H1 (cell line): ENCODE measurements at regions not wholly inside any gene's neighbourhood (a gene's known extent, or its start where the extent isn't known, plus 50 kb on each side); places are given as distances from the start of the nearest gene placed in this dataset.

Source experiments
- CTCF ChIA-PET: fragments of 300-600 bp; sonication (Branson Sonifier 250); formaldehyde crosslinking; loops from one replicate; lab custom pipeline; 2021; ENCODE audit not compliant: partially characterized antibody; lab: Charles Lee
- POLR2A ChIA-PET: fragments of 300-600 bp; sonication (Branson Sonifier 250); formaldehyde crosslinking; loops from one replicate; lab custom pipeline; 2021; ENCODE audit warnings: inconsistent platforms; ENCODE audit not compliant: partially characterized antibody; lab: Charles Lee
- DNase-seq, 2 experiments: peaks; one replicate each; pipeline versions ENCODE4 v3.0.0 to v3.0.0-alpha.2; 2010 to 2022; ENCODE audit warnings: low spot score in 2 of 2, low read depth in 1 of 2, mixed read lengths in 1 of 2
- FAIRE-seq: peaks from 2 replicates; lab custom pipeline; 2011; peaks lifted over from hg19 to GRCh38; lab: Jason Lieb, UNC
- H2AFZ ChIP-seq: 2 replicates; pipeline ENCODE4 v1.8.1; 2012; ENCODE audit warnings: low read length, inconsistent platforms
- H2AK5ac ChIP-seq: 2 replicates; pipeline ENCODE4 v1.6.1; 2013; ENCODE audit warnings: low read depth, low read length
- H2BK120ac ChIP-seq: replicated peaks from 2 replicates; pipeline ENCODE3; 2013; ENCODE audit warnings: low read depth, low read length, inconsistent platforms
- H2BK12ac ChIP-seq: 2 replicates; pipeline ENCODE4 v1.6.1; 2013; ENCODE audit warnings: low read depth, low read length
- H2BK15ac ChIP-seq: 2 replicates; pipeline ENCODE4 v1.6.1; 2013; ENCODE audit warnings: low read length
- H2BK20ac ChIP-seq: 2 replicates; pipeline ENCODE4 v1.6.1; 2013; ENCODE audit warnings: low read length
- H2BK5ac ChIP-seq: 2 replicates; pipeline ENCODE4 v1.6.1; 2013; ENCODE audit warnings: low read depth, low read length
- H3K14ac ChIP-seq: 2 replicates; pipeline ENCODE4 v1.6.1; 2013; ENCODE audit warnings: inconsistent platforms; ENCODE audit not compliant: insufficient read length
- H3K18ac ChIP-seq: 2 replicates; pipeline ENCODE4 v1.6.1; 2013; ENCODE audit warnings: low read length; ENCODE audit errors: extremely low read depth
- H3K23ac ChIP-seq: 2 replicates; pipeline ENCODE4 v1.6.1; 2013; ENCODE audit warnings: inconsistent platforms; ENCODE audit not compliant: insufficient read length
- H3K23me2 ChIP-seq: 2 replicates; pipeline ENCODE4 v1.6.1; 2013; ENCODE audit warnings: low read depth, low read length
- H3K27ac ChIP-seq: 2 replicates; pipeline ENCODE4 v1.6.1; 2011; ENCODE audit warnings: low read depth, low read length, inconsistent platforms
- H3K27me3 ChIP-seq, 4 experiments: replicated peaks in 1 of 4; 1 replicate in 1 of 4; 2 replicates in 3 of 4; pipeline versions ENCODE4 v1.6.1 to v1.8.1; 2011 to 2013; ENCODE audit warnings: low read length in 3 of 4, mild to moderate bottlenecking in 3 of 4, inconsistent platforms in 2 of 4, mixed read lengths in 2 of 4, moderate library complexity in 1 of 4; ENCODE audit not compliant: control insufficient read depth in 3 of 4, insufficient read depth in 3 of 4; ENCODE audit errors: extremely low read depth in 1 of 4
- H3K36me3 ChIP-seq, 4 experiments: 2 replicates each; pipeline versions ENCODE4 v1.6.1 to v1.8.1; 2011 to 2013; ENCODE audit warnings: mild to moderate bottlenecking in 4 of 4, low read length in 3 of 4, moderate library complexity in 2 of 4, control low read depth in 1 of 4, inconsistent platforms in 1 of 4; ENCODE audit not compliant: insufficient read depth in 4 of 4, control insufficient read depth in 2 of 4
- H3K4ac ChIP-seq: replicated peaks from 2 replicates; pipeline ENCODE3; 2013; ENCODE audit warnings: low read length, low read depth, mixed read lengths, inconsistent platforms; ENCODE audit not compliant: insufficient read length
- H3K4me1 ChIP-seq, 4 experiments: replicated peaks in 1 of 4; 1 replicate in 1 of 4; 2 replicates in 3 of 4; pipeline versions ENCODE4 v1.6.1 to v1.8.1; 2011 to 2013; ENCODE audit warnings: low read length in 3 of 4, inconsistent platforms in 2 of 4, mixed read lengths in 1 of 4; ENCODE audit not compliant: insufficient read depth in 4 of 4, control insufficient read depth in 3 of 4
- H3K4me2 ChIP-seq, 2 experiments: 2 replicates each; pipeline versions ENCODE4 v1.6.1 to v1.8.1; 2011 to 2013; ENCODE audit warnings: low read depth in 2 of 2, low read length in 2 of 2, control low read depth in 1 of 2, inconsistent platforms in 1 of 2, mild to moderate bottlenecking in 1 of 2; ENCODE audit not compliant: insufficient read depth in 1 of 2
- H3K4me3 ChIP-seq, 4 experiments: fragments of 200-600, 300-600 bp in 1 of 4; sonication (generic), shearing (Covaris generic), sonication (Bioruptor Twin) in 1 of 4; 2 replicates each; pipeline versions ENCODE4 v1.5.1 to v1.8.1; 2011 to 2016; ENCODE audit warnings: low read length in 4 of 4, low read depth in 3 of 4, control low read depth in 2 of 4, inconsistent platforms in 2 of 4, mild to moderate bottlenecking in 2 of 4, mixed read lengths in 1 of 4, moderate library complexity in 1 of 4; ENCODE audit not compliant: insufficient read depth in 2 of 4; ENCODE audit errors: extremely low read depth in 1 of 4
- H3K56ac ChIP-seq: replicated peaks from 2 replicates; pipeline ENCODE3; 2013; ENCODE audit warnings: low read depth, mild to moderate bottlenecking, mixed read lengths, low read length, inconsistent platforms; ENCODE audit not compliant: insufficient read length
- H3K79me1 ChIP-seq: 2 replicates; pipeline ENCODE4 v1.6.1; 2013; ENCODE audit warnings: low read depth, low read length, control low read depth
- H3K79me2 ChIP-seq, 2 experiments: 2 replicates each; pipeline versions ENCODE4 v1.6.1 to v1.8.1; 2012 to 2013; ENCODE audit warnings: low read length in 2 of 2, mild to moderate bottlenecking in 2 of 2, inconsistent platforms in 1 of 2; ENCODE audit not compliant: insufficient read depth in 2 of 2, control insufficient read depth in 1 of 2
- H3K9ac ChIP-seq, 4 experiments: replicated peaks in 1 of 4; 1 replicate in 1 of 4; 2 replicates in 3 of 4; pipeline versions ENCODE4 v1.6.1 to v1.8.1; 2011 to 2013; ENCODE audit warnings: low read depth in 3 of 4, low read length in 3 of 4, control low read depth in 2 of 4, mild to moderate bottlenecking in 2 of 4, moderate library complexity in 2 of 4, inconsistent platforms in 1 of 4; ENCODE audit errors: extremely low read depth in 1 of 4
- H3K9me3 ChIP-seq, 2 experiments: 2 replicates each; pipeline versions ENCODE4 v1.6.1 to v1.8.1; 2012 to 2013; ENCODE audit warnings: mild to moderate bottlenecking in 2 of 2, moderate library complexity in 2 of 2, control low read depth in 1 of 2, inconsistent platforms in 1 of 2, low read depth in 1 of 2, low read length in 1 of 2, mixed read lengths in 1 of 2; ENCODE audit not compliant: insufficient read depth in 2 of 2
- H4K20me1 ChIP-seq, 2 experiments: replicated peaks in 1 of 2; 2 replicates each; pipeline versions ENCODE3 to v1.8.1; 2011 to 2013; ENCODE audit warnings: inconsistent platforms in 2 of 2, low read length in 2 of 2, mild to moderate bottlenecking in 1 of 2; ENCODE audit not compliant: insufficient read depth in 2 of 2, control insufficient read depth in 1 of 2
- H4K5ac ChIP-seq: 2 replicates; pipeline ENCODE4 v1.6.1; 2013; ENCODE audit warnings: low read length, low read depth, mixed read lengths, inconsistent platforms; ENCODE audit not compliant: insufficient read length
- H4K8ac ChIP-seq: 2 replicates; pipeline ENCODE4 v1.8.0; 2013; ENCODE audit warnings: mild to moderate bottlenecking, moderate library complexity, low read length, inconsistent platforms; ENCODE audit not compliant: insufficient read depth; ENCODE audit errors: extremely low read depth
- H4K91ac ChIP-seq: replicated peaks from 2 replicates; pipeline ENCODE3; 2013; ENCODE audit warnings: low read length, mixed read lengths, inconsistent platforms; ENCODE audit not compliant: insufficient read length
- BACH1 ChIP-seq: IDR thresholded peaks from 2 replicates; pipeline ENCODE4 v1.6.1; 2012; ENCODE audit warnings: low read length, improper control_type of control experiment
- CBX5 ChIP-seq: fragments of 300-800, 300-1000 bp; sonication (generic); IDR thresholded peaks from 2 replicates; pipeline ENCODE4 v1.7.1; 2016; ENCODE audit warnings: antibody characterized with exemption, low read length, low read depth
- CHD1 ChIP-seq: IDR thresholded peaks from 2 replicates; pipeline ENCODE4 v1.6.1; 2012; ENCODE audit warnings: low read depth, low read length, improper control_type of control experiment
- EP300 ChIP-seq, 2 experiments: IDR thresholded peaks; 1 replicate in 1 of 2; 2 replicates in 1 of 2; pipeline ENCODE4 v1.6.1; 2011 to 2012; ENCODE audit warnings: low read depth in 2 of 2, low read length in 2 of 2, mild to moderate bottlenecking in 2 of 2, borderline replicate concordance in 1 of 2, inconsistent platforms in 1 of 2, moderate library complexity in 1 of 2
- FOSL1 ChIP-seq: IDR thresholded peaks from 2 replicates; pipeline ENCODE4 v1.6.1; 2011; ENCODE audit warnings: mild to moderate bottlenecking, low read depth, low read length, moderate library complexity; ENCODE audit not compliant: insufficient read depth
- JUND ChIP-seq: IDR thresholded peaks from 2 replicates; pipeline ENCODE4 v1.6.1; 2011; ENCODE audit warnings: mild to moderate bottlenecking, improper control_type of control experiment, low read length
- NANOG ChIP-seq: IDR thresholded peaks from 2 replicates; pipeline ENCODE4 v1.6.1; 2011; ENCODE audit warnings: low read length, low read depth, mild to moderate bottlenecking, inconsistent platforms; ENCODE audit not compliant: insufficient read depth, poor library complexity, severe bottlenecking
- SIRT6 ChIP-seq: IDR thresholded peaks from one replicate; pipeline ENCODE4 v1.7.1; 2012; ENCODE audit warnings: low read length, inconsistent platforms
- SIX5 ChIP-seq: IDR thresholded peaks from 2 replicates; pipeline ENCODE4 v1.6.1; 2011; ENCODE audit warnings: mild to moderate bottlenecking, low read depth, low read length
- WGBS, 2 experiments: shearing (Covaris generic) in 1 of 2; methylation state at CpG; one replicate each; pipeline versions ENCODE4 v1.1.6 to v1.1.7; 2013 to 2015; ENCODE audit warnings: low lambda C conversion rate in 2 of 2, mixed read lengths in 2 of 2, inconsistent platforms in 1 of 2, low coverage in 1 of 2, missing lambda C conversion rate in 1 of 2; ENCODE audit not compliant: insufficient replicate concordance in 2 of 2, insufficient coverage in 1 of 2, insufficient read length in 1 of 2; ENCODE audit errors: extremely low coverage in 1 of 2, missing lambda C conversion rate in 1 of 2; 5-methylcytosine and 5-hydroxymethylcytosine counted together
- TF ChIP-seq, protein P1 (sequence below): IDR thresholded peaks from 2 replicates; pipeline ENCODE4 v1.6.1; 2011; ENCODE audit warnings: low read length, improper control_type of control experiment
- TF ChIP-seq, protein P2 (sequence below), 3 experiments: IDR thresholded peaks; 1 replicate in 2 of 3; 2 replicates in 1 of 3; pipeline versions ENCODE4 v1.5.1 to v1.6.1; 2011; ENCODE audit warnings: low read length in 3 of 3, mild to moderate bottlenecking in 3 of 3, inconsistent platforms in 2 of 3, low read depth in 1 of 3, moderate library complexity in 1 of 3; ENCODE audit not compliant: insufficient read depth in 1 of 3; ENCODE audit errors: control extremely low read depth in 1 of 3

DNA sequence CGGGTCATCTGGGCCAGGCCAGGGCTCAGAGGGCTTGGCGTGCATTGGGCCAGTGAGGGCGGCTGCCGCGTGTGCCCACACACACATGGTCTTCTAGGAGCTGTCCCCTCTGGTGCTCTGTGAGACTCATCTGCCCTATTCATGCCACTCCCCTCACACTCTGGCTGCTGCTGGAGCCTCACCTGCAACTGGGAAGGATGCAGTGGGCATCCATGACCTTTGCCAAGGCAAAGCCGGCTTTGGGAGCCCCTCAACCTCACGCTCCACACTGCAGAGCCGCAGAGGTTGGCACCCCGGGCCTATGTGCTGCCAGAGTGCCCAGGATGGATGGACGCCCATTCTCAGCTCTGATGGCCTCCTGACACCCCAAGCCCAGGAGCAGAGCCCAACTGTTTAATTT, 330.2 kb upstream of the SALL3 start:
- no peak overlapping the region for H3K14ac ChIP-seq
- H3K4me1 ChIP-seq = no peaks in the 10 kb centered on the region
- no peak overlapping the region for H4K8ac ChIP-seq
- no peak overlapping the region for H3K18ac ChIP-seq
- DNase-seq = no peak
- no peaks in the 10 kb centered on the region for H3K36me3 ChIP-seq
- CTCF ChIA-PET = no interaction called here
- H3K79me1 ChIP-seq = no peaks in the 10 kb centered on the region
- no peak overlapping the region for H3K4me3 ChIP-seq
- no peak overlapping the region for H2BK120ac ChIP-seq
- H3K9me3 ChIP-seq = peaks cover 15 to 30% of the 10 kb centered on the region in 2 experiments
- H3K23me2 ChIP-seq = no peaks in the 10 kb centered on the region; the same call in 1 of the 2 replicates
- no peak for FAIRE-seq
- TF ChIP-seq SIRT6 (no peak), SIX5 (no peak), CBX5 (no peak), NANOG (no peak), EP300 (IDR thresholded peaks at IDR 0.05; ENCODE audit: borderline replicate concordance in 1 of 2, low read depth in 2 of 2, low read length in 2 of 2) (no peak), CHD1 (no peak), BACH1 (no peak), JUND (no peak), FOSL1 (no peak)
- TF ChIP-seq, protein P1, sequence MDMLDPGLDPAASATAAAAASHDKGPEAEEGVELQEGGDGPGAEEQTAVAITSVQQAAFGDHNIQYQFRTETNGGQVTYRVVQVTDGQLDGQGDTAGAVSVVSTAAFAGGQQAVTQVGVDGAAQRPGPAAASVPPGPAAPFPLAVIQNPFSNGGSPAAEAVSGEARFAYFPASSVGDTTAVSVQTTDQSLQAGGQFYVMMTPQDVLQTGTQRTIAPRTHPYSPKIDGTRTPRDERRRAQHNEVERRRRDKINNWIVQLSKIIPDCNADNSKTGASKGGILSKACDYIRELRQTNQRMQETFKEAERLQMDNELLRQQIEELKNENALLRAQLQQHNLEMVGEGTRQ = no peak
- TF ChIP-seq, protein P2, sequence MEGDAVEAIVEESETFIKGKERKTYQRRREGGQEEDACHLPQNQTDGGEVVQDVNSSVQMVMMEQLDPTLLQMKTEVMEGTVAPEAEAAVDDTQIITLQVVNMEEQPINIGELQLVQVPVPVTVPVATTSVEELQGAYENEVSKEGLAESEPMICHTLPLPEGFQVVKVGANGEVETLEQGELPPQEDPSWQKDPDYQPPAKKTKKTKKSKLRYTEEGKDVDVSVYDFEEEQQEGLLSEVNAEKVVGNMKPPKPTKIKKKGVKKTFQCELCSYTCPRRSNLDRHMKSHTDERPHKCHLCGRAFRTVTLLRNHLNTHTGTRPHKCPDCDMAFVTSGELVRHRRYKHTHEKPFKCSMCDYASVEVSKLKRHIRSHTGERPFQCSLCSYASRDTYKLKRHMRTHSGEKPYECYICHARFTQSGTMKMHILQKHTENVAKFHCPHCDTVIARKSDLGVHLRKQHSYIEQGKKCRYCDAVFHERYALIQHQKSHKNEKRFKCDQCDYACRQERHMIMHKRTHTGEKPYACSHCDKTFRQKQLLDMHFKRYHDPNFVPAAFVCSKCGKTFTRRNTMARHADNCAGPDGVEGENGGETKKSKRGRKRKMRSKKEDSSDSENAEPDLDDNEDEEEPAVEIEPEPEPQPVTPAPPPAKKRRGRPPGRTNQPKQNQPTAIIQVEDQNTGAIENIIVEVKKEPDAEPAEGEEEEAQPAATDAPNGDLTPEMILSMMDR (IDR thresholded peaks at IDR 0.05; ENCODE audit: control extremely low read depth in 1 of 3, insufficient read depth in 1 of 3, low read depth in 1 of 3, low read length in 3 of 3) = no peak
- TF ChIP-seq, all 59 proteins: peak for 0
- Histone ChIP-seq H3K27me3 (no peaks in the 10 kb centered on the region), H4K91ac (no peak overlapping the region), H2BK20ac (no peak overlapping the region), H3K23ac (no peak overlapping the region), H4K20me1 (no peaks in the 10 kb centered on the region), H2AK5ac (no peak overlapping the region), H2BK5ac (no peak overlapping the region), H3K79me2 (no peaks in the 10 kb centered on the region), H2BK12ac (no peak overlapping the region), H2BK15ac (no peak overlapping the region), H3K4me2 (no peak overlapping the region), H3K27ac (no peak overlapping the region), H3K56ac (no peak overlapping the region), H2AFZ (no peak overlapping the region), H4K5ac (no peak overlapping the region), H3K4ac (no peak overlapping the region), H3K9ac (no peak overlapping the region)
- POLR2A ChIA-PET = no interaction called here
- 90% methylated on average over 10 of the region's 10 CpGs; no CpG with 5 or more reads in 1 of the 2 experiments for WGBS, 2 experiments
